ENCODE measurements at regions not wholly inside any gene's neighbourhood (a gene's known extent, or its start where the extent isn't known, plus 50 kb on each side); places are given as distances from the start of the nearest gene placed in this dataset.

DNA sequence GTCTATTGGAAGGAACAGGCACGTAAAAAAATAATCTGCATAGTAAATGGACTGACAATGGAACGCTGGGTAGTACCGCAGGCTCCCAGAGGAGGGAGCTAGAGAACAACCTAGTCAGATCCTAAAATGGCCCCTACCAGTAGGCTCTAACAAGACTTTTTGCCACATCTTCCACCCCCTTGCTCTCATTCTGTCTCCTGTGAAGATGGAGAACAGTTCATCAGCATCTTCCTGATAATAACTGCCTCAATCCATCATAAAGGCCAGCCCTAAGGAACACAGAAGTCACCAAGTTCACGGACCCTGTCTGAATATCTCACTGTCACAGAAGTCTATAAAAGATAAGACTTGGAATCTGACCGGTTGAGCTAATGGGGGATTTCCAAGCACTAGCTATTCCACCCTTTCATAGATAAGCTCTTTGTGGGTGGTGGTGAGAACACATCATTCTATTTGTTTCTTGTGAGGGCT is 133.4 kb downstream of the SLC1A3 start:
- Histone ChIP-seq H3K4me2 (0 out of 2 replicates have a peak overlapping the region, but pooled peaks have one; percentile 2), H3K27me3 (ENCODE audit: insufficient read depth, low read depth) (no peaks in the 10 kb centered on the region), H3K4me3 (IDR thresholded peaks at IDR 0.05; ENCODE audit: insufficient read depth, low read depth, low read length) (no peak overlapping the region), H3K36me3 (ENCODE audit: insufficient read depth) (no peaks in the 10 kb centered on the region), H3K9ac (no peak overlapping the region), H2AFZ (ENCODE audit: low read depth) (peak overlapping the region; percentile 68; the same call in 1 of the 2 replicates), H3K4me1 (ENCODE audit: low read depth, poor library complexity, severe bottlenecking) (peaks cover 10% of the 10 kb centered on the region), H3K27ac (no peak overlapping the region), H3K79me2 (ENCODE audit: insufficient read depth, low read depth) (no peaks in the 10 kb centered on the region), H4K20me1 (ENCODE audit: insufficient read depth) (no peaks in the 10 kb centered on the region)
- TF ChIP-seq, protein P1, sequence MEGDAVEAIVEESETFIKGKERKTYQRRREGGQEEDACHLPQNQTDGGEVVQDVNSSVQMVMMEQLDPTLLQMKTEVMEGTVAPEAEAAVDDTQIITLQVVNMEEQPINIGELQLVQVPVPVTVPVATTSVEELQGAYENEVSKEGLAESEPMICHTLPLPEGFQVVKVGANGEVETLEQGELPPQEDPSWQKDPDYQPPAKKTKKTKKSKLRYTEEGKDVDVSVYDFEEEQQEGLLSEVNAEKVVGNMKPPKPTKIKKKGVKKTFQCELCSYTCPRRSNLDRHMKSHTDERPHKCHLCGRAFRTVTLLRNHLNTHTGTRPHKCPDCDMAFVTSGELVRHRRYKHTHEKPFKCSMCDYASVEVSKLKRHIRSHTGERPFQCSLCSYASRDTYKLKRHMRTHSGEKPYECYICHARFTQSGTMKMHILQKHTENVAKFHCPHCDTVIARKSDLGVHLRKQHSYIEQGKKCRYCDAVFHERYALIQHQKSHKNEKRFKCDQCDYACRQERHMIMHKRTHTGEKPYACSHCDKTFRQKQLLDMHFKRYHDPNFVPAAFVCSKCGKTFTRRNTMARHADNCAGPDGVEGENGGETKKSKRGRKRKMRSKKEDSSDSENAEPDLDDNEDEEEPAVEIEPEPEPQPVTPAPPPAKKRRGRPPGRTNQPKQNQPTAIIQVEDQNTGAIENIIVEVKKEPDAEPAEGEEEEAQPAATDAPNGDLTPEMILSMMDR (conservative IDR thresholded peaks at IDR 0.05; ENCODE audit: low read depth, low read length): peak; percentile 81

DNA sequence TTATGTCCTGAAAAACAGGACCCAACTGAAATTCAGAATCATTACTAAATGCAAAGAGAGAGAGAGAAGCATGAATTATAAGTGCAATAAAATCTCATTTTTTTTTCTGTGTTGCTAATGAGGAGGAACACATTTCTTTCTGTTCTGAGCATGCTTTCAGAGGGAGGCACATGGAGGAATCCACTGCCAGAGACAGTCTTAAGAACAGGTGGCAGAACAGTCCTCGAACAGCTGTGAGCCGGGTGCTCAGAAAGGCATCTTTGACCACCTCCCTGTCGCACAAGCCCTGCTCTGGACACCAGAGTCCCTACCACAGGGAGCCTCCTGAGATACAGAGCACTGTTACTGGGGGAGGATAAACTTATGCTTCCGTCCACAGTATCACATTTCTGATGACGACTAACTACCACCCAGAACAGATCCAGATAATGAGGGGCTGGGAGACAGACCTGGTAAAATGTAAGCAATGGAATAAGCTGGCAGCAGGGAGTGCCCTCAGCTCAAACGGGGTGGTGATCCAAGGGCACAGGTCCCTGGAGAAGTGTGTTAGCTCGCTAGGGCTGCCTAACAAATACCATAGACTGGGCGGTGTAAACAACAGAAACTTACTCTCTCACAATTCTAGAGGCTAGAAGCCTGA is 134.0 kb downstream of the SLC1A3 start:
- no peaks in the 10 kb centered on the region for H3K79me2 ChIP-seq (ENCODE audit: insufficient read depth, low read depth)
- TF ChIP-seq, protein P1 (conservative IDR thresholded peaks at IDR 0.05; ENCODE audit: low read depth, low read length): no peak
- H3K9ac ChIP-seq: no peak overlapping the region
- H3K27ac ChIP-seq: no peak overlapping the region
- H3K4me3 ChIP-seq (IDR thresholded peaks at IDR 0.05; ENCODE audit: insufficient read depth, low read depth, low read length): no peak overlapping the region
- H2AFZ ChIP-seq (ENCODE audit: low read depth): peak overlapping the region; percentile 68; the same call in 1 of the 2 replicates
- H3K4me2 ChIP-seq: 0 out of 2 replicates have a peak overlapping the region, but pooled peaks have one; percentile 2
- H3K27me3 ChIP-seq (ENCODE audit: insufficient read depth, low read depth): no peaks in the 10 kb centered on the region
- H4K20me1 ChIP-seq (ENCODE audit: insufficient read depth): no peaks in the 10 kb centered on the region
- no peaks in the 10 kb centered on the region for H3K36me3 ChIP-seq (ENCODE audit: insufficient read depth)
- peaks cover 10% of the 10 kb centered on the region for H3K4me1 ChIP-seq (ENCODE audit: low read depth, poor library complexity, severe bottlenecking)

DNA sequence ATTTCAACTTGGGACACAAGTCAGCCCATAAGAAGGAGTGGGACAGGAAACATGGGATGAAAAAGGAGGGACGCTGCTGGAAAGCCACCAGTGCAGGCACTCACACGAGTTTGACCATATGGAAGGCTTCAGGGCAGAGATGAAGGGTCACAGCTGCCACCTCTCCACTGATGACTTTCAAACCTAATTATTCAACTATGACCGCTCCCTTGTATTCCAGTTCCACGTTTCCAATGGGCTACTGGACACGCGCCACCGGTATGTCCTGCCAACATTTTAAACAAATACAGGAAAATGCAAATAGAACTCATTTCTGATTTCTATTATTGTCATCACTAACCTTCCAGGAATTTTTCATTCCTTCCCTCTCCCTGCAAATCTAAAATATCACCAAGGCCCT is 134.7 kb downstream of the SLC1A3 start:
- Histone ChIP-seq H4K20me1 (ENCODE audit: insufficient read depth) (no peaks in the 10 kb centered on the region), H3K79me2 (ENCODE audit: insufficient read depth, low read depth) (no peaks in the 10 kb centered on the region), H3K4me1 (ENCODE audit: low read depth, poor library complexity, severe bottlenecking) (peaks cover 10% of the 10 kb centered on the region), H3K4me2 (no peak overlapping the region), H3K27ac (no peak overlapping the region), H3K9ac (no peak overlapping the region), H2AFZ (ENCODE audit: low read depth) (no peak overlapping the region), H3K36me3 (ENCODE audit: insufficient read depth) (no peaks in the 10 kb centered on the region), H3K27me3 (ENCODE audit: insufficient read depth, low read depth) (peaks cover 4% of the 10 kb centered on the region; the same call in 1 of the 2 replicates), H3K4me3 (IDR thresholded peaks at IDR 0.05; ENCODE audit: insufficient read depth, low read depth, low read length) (no peak overlapping the region)
- TF ChIP-seq, protein P1 (conservative IDR thresholded peaks at IDR 0.05; ENCODE audit: low read depth, low read length): no peak

DNA sequence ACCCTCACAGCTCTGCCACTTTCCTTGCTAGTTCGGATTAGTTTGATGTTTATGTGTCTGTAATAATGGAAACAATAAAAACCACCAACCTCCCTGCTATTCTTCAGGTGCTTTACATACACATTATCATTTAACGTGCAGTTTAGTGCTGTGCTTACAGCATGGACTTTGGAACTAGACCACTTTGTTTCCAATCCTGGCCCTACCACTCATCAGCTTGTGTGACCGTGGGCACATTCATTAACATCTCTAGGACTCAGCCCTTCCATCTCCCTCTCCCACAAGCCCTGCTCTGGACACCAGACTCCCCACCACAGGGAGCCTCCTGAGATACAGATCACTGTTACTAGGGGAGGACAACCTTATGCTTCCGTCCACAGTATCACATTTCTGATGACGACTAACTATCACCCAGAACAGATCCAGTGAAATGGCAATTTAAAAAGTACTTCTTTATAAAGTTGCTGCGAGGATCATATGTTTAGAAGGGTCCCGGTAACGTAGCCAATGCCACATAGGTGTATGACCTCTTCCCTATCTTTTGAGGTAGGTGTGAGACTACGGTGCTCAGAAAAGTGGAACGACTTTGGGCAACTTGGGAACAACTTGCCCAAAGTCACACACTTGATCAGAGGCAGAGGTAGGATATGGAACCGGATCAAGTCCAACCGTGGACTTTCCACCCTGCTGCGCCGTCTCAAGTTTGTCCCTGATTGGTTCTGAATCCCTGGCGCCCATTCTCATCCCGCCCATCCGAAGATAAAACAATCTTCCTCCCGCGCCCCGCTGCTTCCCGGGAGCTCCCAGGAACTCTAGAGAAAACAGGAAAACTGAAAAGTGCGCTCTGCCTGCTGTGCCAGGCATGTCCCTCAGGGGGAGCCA is 132.4 kb upstream of the NIPBL start:
- H2AFZ ChIP-seq (ENCODE audit: low read depth): peak overlapping the region; percentile 99
- TF ChIP-seq, protein P1 (conservative IDR thresholded peaks at IDR 0.05; ENCODE audit: low read depth, low read length): peak; percentile 59
- peaks cover 10% of the 10 kb centered on the region for H3K4me1 ChIP-seq (ENCODE audit: low read depth, poor library complexity, severe bottlenecking)
- no peak overlapping the region for H3K27ac ChIP-seq
- peaks cover 4% of the 10 kb centered on the region; the same call in 1 of the 2 replicates for H3K27me3 ChIP-seq (ENCODE audit: insufficient read depth, low read depth)
- peak overlapping the region; percentile 96 for H3K4me2 ChIP-seq
- H3K4me3 ChIP-seq (IDR thresholded peaks at IDR 0.05; ENCODE audit: insufficient read depth, low read depth, low read length): no peak overlapping the region
- peak overlapping the region; percentile 25; the same call in 1 of the 2 replicates for H3K9ac ChIP-seq
- H4K20me1 ChIP-seq (ENCODE audit: insufficient read depth): no peaks in the 10 kb centered on the region
- no peaks in the 10 kb centered on the region for H3K79me2 ChIP-seq (ENCODE audit: insufficient read depth, low read depth)
- no peaks in the 10 kb centered on the region for H3K36me3 ChIP-seq (ENCODE audit: insufficient read depth)
